ENCODE measurements at regions not wholly inside any gene's neighbourhood (a gene's known extent, or its start where the extent isn't known, plus 50 kb on each side); places are given as distances from the start of the nearest gene placed in this dataset.
"Not testable (repeated sequence)": the region's sequence is repeated elsewhere in the genome, so short reads cannot be mapped to it uniquely, and the experiment has no call there.

DNA sequence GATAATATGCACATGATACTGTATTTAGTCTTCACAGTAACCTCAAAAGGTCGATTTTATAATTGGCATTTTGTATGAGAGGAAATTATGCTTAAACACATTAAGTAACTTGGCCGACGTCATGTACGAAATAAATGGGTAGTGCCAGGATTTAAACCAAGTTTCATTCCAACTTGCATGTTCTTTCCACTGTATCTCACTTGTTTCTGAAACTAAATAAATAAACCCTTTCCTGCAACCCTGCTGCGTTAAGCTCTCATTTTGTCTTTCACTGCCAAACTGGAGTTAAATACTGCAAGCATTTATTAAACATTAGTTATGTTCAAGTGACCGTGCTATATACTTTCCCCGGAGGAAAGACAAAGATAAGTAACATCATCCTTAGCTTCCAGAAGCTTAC lies 293.9 kb upstream of the PRKD1 start:
- no peak for DNase-seq (ENCODE audit: low read depth, low spot score)

DNA sequence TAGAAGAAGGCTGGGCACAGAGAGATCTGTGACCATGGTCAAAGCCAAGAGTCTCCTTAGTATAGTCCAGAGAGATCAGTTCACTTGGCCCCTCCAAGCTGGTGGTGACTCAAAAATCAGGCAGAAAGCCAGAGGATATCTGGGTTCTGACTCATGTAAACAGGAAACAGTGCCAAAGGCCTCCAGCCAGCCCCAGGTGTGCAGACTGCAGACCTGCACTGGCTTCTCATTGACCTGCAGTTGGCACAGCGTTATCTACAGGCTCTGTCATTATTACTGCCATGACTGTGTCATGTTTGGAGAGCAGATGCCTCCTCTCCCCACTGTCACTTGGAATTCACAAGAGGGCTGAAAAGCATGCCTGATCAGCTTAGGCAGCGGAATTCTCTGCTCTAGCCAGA lies 295.7 kb upstream of the PRKD1 start:
- DNase-seq (ENCODE audit: low read depth, low spot score) = peak; percentile 59

GRCh38 chr14:30223966-30224365 lies 296.3 kb upstream of the PRKD1 start:
- no peak for DNase-seq (ENCODE audit: low read depth, low spot score)

DNA sequence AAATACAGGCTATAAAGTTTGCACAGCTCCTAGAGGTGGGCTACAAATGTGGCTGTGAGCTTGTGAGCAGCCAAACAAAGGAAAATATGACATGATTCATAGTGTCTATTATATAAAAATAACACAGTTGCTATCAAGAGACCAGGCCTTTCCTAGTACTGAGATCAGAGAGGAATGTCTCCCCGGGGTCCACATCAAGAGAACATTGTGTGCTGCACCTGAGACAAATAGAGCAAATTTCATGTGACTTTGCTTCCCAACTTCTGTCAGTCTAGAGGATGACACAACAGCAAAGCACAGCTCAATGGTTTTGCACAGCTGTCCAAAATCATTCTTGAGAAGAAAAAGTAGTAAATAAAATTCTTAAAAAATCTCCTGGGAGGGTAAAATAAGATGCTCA lies 297.5 kb upstream of the PRKD1 start:
- no peak for DNase-seq (ENCODE audit: low read depth, low spot score)

GRCh38 chr14:30227436-30227835 lies 299.8 kb upstream of the PRKD1 start:
- DNase-seq (ENCODE audit: low read depth, low spot score) = no peak

- no peak for DNase-seq (ENCODE audit: low read depth, low spot score)
Observed at GRCh38 chr14:30227876-30228275, 300.2 kb upstream of the PRKD1 start.

DNA sequence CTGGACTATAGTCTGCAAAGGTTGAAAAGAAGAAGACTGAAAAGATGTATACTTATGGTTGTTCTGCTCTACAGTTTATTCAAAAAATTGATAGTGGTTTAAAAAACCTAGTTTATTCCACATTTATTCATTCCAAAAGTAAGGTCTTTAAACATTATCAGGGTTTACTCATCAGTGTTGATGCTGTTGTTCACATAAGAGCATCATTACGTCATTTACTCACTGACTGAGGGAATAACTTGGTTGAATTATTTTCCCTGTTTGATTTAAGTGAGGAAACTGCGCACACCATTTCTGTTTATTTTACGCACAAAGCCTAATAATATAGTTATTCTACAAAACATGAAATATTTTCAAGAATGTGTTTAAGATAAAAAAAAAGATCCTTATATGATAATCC lies 303.1 kb upstream of the PRKD1 start:
- no peak for DNase-seq (ENCODE audit: low read depth, low spot score)

DNA sequence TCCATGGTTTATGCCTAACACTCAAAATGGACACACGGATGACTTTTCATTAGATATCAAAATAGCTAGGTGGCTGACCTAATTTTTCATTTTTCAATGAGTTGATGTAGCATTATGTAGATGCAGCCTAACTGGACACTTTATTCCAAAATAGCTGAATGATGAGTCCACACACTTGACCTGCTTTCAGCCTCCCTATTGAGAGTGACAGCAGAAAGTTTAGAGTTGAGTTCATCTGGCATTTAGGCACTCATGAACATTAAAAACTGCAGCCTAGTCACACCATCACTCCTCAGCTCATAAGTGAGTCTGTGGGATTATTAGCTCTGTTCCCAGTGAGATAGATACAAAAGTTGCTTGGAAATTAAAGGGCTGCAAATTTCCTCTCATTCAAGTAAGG lies 307.3 kb upstream of the PRKD1 start:
- DNase-seq (ENCODE audit: low read depth, low spot score) = no peak

- DNase-seq (ENCODE audit: low read depth, low spot score) = no peak
Observed at GRCh38 chr14:30235485-30235884, 307.8 kb upstream of the PRKD1 start.

GRCh38 chr14:30238936-30239335 lies 311.3 kb upstream of the PRKD1 start:
- no peak for DNase-seq (ENCODE audit: low read depth, low spot score)

GRCh38 chr14:30240018-30240417 lies 312.4 kb upstream of the PRKD1 start:
- no peak for DNase-seq (ENCODE audit: low read depth, low spot score)

DNA sequence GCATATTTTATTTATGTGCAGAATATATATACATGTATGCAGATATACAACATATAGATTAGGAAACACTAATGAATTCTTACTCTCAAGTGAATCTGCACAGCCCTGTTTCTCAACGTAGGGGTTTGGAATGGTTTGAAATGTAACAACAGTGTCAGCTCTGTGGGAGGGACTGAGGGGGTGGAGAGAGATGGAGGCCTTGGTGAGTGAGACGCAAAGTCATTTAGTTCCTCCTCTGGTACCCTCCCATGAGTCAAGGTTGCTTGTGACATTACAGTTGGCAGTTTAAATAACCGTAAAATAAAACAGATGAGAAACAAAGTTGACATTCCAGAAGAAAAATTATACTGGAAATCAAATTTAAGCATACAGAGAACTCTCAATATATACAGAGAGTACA lies 313.0 kb upstream of the PRKD1 start:
- no peak for DNase-seq (ENCODE audit: low read depth, low spot score)

DNA sequence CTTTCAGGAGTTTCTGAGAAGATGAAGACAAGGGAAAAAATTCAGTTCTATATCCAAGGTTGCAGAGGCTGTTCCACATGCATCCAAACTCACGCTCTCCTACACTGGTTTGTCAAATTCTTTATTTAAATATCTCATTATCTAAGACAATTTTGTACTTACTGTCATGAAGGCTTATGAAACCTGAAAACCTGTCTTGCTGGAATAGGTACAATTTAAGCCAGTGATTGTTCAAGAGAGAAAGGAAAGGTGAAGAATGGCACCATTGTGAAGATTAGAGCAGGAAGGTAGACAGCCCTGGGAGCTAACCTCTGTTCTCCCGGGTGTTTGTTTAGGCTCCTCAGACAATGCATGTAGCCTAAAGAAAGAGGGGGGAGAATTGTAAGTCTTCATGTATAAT lies 315.1 kb upstream of the PRKD1 start:
- no peak for DNase-seq (ENCODE audit: low read depth, low spot score)

DNA sequence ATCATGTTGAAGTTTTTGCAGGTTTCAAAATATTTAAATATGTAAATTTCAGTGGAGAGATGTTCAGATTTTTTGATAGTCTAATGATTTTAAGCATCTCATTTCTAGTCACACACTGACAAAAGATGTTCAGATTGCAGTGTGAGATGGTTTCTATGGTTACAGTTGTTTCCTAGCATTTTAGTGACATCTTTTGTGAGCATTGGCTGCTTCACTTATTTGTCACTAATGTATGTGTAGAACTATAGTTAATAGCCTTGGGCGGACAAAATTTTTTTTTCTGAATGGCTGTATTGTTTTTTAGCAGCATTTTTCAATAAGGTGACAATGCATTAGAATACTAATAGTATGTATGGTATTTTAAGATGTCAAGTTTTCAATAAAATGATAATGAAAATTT lies 315.6 kb upstream of the PRKD1 start:
- DNase-seq (ENCODE audit: low read depth, low spot score) = no peak

DNA sequence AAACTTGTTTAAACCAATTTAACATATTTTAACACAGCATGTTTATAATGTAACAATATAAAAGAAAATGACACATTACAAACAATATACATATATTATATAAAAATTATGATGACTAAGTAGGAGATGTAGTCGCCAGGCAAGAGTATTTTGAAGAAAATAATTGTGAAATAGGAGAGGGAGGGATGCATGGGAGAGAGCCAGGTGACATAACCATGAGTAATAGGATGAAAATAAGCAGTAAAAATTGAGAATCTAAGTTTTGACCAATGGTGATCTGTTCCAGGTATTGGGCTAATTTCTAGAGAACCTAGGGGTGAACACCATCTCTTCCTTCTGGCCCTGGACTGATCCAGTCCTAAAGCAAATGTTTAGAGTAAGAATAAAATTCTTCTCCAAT lies 315.2 kb upstream of the G2E3 start:
- no peak for DNase-seq (ENCODE audit: low read depth, low spot score)

DNA sequence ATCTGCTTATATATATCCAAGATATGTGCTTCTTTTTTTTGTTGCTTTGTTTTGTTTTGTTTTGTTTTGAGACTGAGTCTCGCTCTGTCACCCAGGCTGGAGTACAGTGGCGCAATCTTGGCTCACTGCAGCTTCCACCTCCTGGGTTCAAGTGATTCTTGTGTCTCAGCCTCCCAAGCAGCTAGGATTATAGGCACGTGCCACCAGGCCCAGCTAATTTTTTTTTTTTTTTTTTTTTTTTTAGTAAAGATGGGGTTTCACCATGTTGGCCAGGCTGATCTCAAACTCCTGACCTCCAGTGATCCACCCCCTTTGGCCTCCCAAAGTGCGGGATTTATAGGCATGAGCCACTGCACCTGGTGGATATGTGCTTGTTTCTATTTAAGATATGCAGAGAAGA lies 314.6 kb upstream of the G2E3 start:
- not testable (repeated sequence) for DNase-seq (ENCODE audit: low read depth, low spot score)

DNA sequence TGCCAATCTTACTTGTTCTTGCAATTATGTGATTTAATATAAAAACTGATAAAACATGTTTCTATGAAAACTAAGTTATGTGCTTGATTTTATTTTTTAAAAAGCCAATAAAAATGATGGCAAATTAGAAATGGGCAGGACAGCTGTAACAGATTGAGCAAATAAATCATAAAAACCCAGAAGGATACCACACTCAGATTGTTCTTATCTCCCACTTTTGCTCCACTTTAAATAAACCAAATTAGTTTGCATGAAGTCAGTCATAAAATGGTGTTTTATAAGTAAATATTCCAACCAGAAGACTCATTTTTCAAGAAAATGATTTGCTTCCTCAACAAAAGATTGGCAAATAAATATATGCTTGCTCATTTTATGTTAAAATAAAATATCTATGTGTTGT lies 307.9 kb upstream of the G2E3 start:
- no peak for DNase-seq (ENCODE audit: low read depth, low spot score)

GRCh38 chr14:30251557-30252100 lies 307.3 kb upstream of the G2E3 start:
- no peak for DNase-seq (ENCODE audit: low read depth, low spot score)

- DNase-seq (ENCODE audit: low read depth, low spot score) = no peak
Observed at GRCh38 chr14:30252151-30252550, 306.8 kb upstream of the G2E3 start.

GRCh38 chr14:30252783-30253674 lies 305.9 kb upstream of the G2E3 start:
- DNase-seq (ENCODE audit: low read depth, low spot score) = no peak

GRCh38 chr14:30256627-30257026 lies 302.3 kb upstream of the G2E3 start:
- no peak for DNase-seq (ENCODE audit: low read depth, low spot score)

DNA sequence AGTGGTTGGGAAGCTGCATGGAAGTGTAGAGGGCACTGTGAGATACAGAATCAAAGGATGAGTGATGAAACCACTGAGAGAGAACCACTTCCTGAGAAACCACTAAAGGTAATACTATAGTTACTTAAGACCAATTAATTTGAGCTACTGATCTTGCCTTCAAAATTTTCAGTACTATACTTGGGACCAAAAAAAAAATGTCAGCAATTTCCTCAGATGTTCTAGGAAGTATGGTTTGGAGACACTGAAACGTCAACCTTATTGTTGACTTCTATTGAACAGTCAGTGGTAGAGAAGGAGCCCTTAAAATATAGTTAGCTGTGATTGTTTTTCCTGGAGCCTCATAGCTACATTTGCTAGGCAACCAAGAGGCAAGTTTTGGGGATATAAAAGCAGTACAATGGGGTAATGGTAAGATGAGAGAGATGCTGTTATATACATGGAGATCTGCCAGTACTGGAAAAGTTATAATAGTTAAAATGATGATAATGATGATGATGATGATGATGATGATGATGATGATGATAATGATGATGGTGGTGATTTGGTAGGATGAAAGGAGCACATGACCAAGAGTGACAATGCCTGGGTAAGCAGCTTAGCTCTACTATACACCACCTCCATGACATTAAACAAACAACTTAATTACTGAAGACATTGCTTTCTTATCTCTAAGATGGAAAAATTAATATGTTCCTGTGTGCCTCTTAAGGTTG lies 300.9 kb upstream of the G2E3 start:
- DNase-seq (ENCODE audit: low read depth, low spot score) = no peak

Data from smooth muscle cell of the brain vasculature (primary cell).